Mammary epithelial cell (primary cell): ENCODE measurements at regions not wholly inside any gene's neighbourhood (a gene's known extent, or its start where the extent isn't known, plus 50 kb on each side); places are given as distances from the start of the nearest gene placed in this dataset.

Experiments used
- EZH2 ChIP-seq: IDR thresholded peaks from 2 replicates; pipeline ENCODE4 v1.6.1; 2012; ENCODE audit warnings: low read length, inconsistent platforms, borderline replicate concordance
- TF ChIP-seq, protein P1 (sequence below), 2 donors: IDR thresholded peaks in 1 of 2; conservative IDR thresholded peaks in 1 of 2; 2 replicates each; pipeline ENCODE4 v1.5.1; 2011 to 2012; ENCODE audit warnings: inconsistent platforms in 2 of 2, low read length in 2 of 2, mild to moderate bottlenecking in 2 of 2, control low read depth in 1 of 2, low read depth in 1 of 2; ENCODE audit not compliant: insufficient read depth in 1 of 2; ENCODE audit errors: extremely low read depth in 1 of 2

DNA sequence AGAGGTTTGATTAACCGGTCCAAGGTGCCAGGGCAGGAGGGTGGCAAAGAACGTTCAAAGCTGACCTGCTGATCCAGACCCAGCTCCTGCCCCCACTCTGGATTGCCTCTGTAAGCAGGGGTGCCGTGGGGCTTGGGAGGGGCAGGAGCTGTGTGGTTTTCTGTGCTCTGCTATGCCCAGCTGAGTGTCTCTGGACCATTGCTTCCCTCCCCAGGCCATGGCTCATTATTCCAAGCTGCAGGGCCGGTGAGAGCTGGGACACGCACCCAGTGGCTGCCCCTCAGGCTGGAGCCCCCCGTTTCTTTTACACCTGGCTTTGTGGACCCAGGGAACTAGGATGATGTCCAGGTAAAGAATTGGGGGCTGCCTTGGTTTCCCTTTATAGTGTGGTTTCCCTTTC, 238.4 kb upstream of the HS6ST1 start:
- TF ChIP-seq, protein P1, sequence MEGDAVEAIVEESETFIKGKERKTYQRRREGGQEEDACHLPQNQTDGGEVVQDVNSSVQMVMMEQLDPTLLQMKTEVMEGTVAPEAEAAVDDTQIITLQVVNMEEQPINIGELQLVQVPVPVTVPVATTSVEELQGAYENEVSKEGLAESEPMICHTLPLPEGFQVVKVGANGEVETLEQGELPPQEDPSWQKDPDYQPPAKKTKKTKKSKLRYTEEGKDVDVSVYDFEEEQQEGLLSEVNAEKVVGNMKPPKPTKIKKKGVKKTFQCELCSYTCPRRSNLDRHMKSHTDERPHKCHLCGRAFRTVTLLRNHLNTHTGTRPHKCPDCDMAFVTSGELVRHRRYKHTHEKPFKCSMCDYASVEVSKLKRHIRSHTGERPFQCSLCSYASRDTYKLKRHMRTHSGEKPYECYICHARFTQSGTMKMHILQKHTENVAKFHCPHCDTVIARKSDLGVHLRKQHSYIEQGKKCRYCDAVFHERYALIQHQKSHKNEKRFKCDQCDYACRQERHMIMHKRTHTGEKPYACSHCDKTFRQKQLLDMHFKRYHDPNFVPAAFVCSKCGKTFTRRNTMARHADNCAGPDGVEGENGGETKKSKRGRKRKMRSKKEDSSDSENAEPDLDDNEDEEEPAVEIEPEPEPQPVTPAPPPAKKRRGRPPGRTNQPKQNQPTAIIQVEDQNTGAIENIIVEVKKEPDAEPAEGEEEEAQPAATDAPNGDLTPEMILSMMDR (conservative IDR thresholded peaks at IDR 0.05 in 1 of 2, IDR thresholded peaks at IDR 0.05 in 1 of 2; ENCODE audit: extremely low read depth in 1 of 2, insufficient read depth in 1 of 2, low read depth in 1 of 2, low read length in 2 of 2): no peak
- TF ChIP-seq EZH2: no peak
